Neural crest cell (in vitro differentiated cells): ENCODE measurements at regions not wholly inside any gene's neighbourhood (a gene's known extent, or its start where the extent isn't known, plus 50 kb on each side); places are given as distances from the start of the nearest gene placed in this dataset.

Source experiments
- DNase-seq: peaks from one replicate; pipeline ENCODE4 v3.0.0; 2021; ENCODE audit warnings: low read depth, mixed read lengths, low spot score
- H3K27ac Mint-ChIP-seq: one replicate; pipeline ENCODE4 v1.8.0; 2021; ENCODE audit warnings: mild to moderate bottlenecking, mixed read lengths; ENCODE audit not compliant: unreplicated experiment
- H3K27me3 Mint-ChIP-seq: 2 replicates; pipeline ENCODE4 v1.8.0; 2021; ENCODE audit warnings: low read depth, mild to moderate bottlenecking, mixed read lengths
- H3K36me3 Mint-ChIP-seq: 2 replicates; pipeline ENCODE4 v1.8.0; 2021; ENCODE audit warnings: low read depth, mild to moderate bottlenecking, mixed read lengths
- H3K4me1 Mint-ChIP-seq: 2 replicates; pipeline ENCODE4 v1.8.0; 2021; ENCODE audit warnings: mixed read lengths
- H3K4me3 Mint-ChIP-seq: one replicate; pipeline ENCODE4 v1.8.0; 2021; ENCODE audit warnings: mild to moderate bottlenecking, mixed read lengths
- H3K9me3 Mint-ChIP-seq: 2 replicates; pipeline ENCODE4 v1.8.0; 2021; ENCODE audit warnings: mixed read lengths
- TF ChIP-seq, protein P1 (sequence below): fragments of 200-600 bp; sonication (generic); conservative IDR thresholded peaks from 2 replicates; pipeline ENCODE4 v1.5.0; 2021; ENCODE audit warnings: antibody characterized with exemption, mild to moderate bottlenecking

DNA sequence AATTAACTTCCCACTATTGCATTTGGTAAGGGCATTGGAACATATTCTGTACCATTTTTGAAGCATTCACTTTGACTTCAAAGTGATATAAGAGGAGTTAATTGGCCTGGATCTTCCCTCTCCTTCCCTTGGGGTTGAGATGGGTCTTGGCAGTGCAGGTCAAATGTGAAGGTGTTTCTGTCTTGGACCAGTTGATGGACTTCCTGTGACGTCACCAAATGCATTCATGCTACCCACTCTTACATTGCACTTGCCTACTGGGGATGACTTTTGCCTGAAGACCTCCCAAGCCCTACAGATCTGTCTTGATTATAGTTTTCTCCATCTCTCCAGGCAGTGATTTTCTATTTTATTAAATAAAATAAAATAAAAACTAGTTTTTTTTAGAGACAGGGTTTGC is 221.5 kb downstream of the BUB3 start:
- Mint-ChIP-seq H3K36me3 (no peaks in the 10 kb centered on the region), H3K4me1 (peaks cover 5% of the 10 kb centered on the region), H3K4me3 (no peak overlapping the region), H3K27me3 (no peaks in the 10 kb centered on the region), H3K9me3 (peaks cover 10% of the 10 kb centered on the region), H3K27ac (no peak overlapping the region)
- TF ChIP-seq, protein P1, sequence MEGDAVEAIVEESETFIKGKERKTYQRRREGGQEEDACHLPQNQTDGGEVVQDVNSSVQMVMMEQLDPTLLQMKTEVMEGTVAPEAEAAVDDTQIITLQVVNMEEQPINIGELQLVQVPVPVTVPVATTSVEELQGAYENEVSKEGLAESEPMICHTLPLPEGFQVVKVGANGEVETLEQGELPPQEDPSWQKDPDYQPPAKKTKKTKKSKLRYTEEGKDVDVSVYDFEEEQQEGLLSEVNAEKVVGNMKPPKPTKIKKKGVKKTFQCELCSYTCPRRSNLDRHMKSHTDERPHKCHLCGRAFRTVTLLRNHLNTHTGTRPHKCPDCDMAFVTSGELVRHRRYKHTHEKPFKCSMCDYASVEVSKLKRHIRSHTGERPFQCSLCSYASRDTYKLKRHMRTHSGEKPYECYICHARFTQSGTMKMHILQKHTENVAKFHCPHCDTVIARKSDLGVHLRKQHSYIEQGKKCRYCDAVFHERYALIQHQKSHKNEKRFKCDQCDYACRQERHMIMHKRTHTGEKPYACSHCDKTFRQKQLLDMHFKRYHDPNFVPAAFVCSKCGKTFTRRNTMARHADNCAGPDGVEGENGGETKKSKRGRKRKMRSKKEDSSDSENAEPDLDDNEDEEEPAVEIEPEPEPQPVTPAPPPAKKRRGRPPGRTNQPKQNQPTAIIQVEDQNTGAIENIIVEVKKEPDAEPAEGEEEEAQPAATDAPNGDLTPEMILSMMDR: no peak
- DNase-seq: no peak

DNA sequence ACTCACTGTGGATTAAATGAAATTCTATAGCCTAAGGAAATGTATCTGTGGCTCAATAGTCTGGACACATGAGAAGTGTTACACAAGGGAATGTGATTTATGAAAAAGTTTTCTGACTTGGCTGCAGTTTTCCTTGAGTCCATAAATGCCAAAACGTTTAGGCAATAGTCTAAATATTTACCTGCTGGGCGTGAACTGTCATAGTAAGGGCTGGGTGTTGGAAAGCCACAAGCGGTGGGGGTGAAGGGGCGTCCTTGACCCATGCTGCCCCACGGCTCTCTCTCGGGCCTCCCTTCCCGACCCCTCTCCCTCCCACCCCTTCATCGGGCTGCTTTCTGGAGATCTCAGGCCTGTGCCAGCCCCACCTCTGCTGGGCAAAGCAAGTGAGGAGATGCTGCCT is 223.7 kb downstream of the BUB3 start:
- no peak overlapping the region for H3K4me3 Mint-ChIP-seq
- TF ChIP-seq, protein P1: no peak
- peaks cover 2% of the 10 kb centered on the region for H3K9me3 Mint-ChIP-seq
- H3K36me3 Mint-ChIP-seq: peaks cover 4% of the 10 kb centered on the region
- H3K27me3 Mint-ChIP-seq: no peaks in the 10 kb centered on the region
- no peak for DNase-seq
- no peak overlapping the region for H3K27ac Mint-ChIP-seq
- peaks cover 21% of the 10 kb centered on the region for H3K4me1 Mint-ChIP-seq

DNA sequence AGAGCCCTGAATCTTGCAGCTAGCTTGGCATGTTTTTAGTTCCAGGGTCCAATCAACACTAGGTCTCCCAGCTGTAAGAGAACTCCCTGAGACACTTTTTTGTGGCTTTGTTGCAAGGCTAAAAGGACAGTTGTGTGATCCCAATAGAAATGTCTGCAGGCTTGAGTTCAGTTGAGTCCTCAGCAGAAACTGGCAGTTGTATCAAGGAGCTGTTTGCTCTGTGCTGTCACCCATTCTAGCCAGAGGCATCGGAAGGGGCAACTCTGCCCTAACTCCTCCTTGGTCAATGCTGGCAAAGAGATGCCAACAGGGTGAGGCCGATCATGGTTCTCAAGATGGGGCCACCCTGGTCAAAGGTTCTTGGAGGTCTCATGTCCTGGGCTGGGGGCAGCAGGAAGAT is 224.1 kb downstream of the BUB3 start:
- peaks cover 7% of the 10 kb centered on the region for H3K36me3 Mint-ChIP-seq
- H3K27me3 Mint-ChIP-seq: no peaks in the 10 kb centered on the region
- peaks cover 2% of the 10 kb centered on the region for H3K9me3 Mint-ChIP-seq
- TF ChIP-seq, protein P1: no peak
- no peak for DNase-seq
- peaks cover 23% of the 10 kb centered on the region for H3K4me1 Mint-ChIP-seq
- H3K4me3 Mint-ChIP-seq: no peak overlapping the region
- H3K27ac Mint-ChIP-seq: no peak overlapping the region

DNA sequence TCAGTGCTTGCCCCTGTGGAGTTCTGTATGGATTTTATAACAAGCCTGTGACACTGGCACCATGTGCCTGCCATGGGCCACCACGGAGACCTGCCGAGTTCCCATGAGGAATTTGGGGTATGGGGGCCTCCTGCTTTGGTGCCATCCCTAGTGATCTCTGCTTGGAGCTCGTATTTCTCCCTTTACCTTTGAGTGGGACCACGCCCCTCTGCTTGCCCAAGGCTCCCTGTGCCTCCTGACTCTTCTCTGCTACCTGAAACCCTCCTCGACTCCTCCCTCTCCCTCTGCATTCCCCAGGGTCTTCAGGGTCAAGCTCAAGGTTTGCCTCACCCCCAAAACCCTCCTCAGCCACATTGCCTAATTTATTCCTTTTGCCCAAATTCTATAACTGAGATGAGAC is 225.0 kb downstream of the BUB3 start:
- DNase-seq: no peak

DNA sequence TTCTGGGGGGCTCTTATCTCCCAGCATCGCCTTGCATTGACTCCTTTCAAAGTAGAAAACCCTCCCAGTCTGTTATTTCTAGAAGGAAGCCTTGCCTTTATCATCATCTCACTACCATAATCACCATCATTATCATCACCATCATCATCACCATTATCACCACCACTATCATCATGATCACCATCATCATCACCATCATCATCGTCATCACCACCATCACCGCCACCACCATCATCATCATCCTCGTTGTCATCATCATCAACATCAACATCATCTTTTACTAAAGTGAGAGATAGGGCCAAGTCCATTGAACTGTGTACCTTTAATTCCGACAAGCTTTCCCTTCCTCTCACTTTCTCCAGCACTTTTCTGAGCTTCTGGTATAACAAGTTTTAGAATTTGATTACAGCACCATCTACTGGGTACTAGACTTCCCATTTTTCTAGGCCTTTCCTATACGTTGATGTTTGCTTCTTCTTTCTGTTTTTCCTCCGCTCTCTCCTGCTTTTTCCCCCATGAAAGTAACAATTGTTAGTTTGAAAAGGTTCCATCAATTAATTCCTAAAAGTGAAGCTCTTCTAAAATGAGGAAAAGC is 226.4 kb downstream of the BUB3 start:
- TF ChIP-seq, protein P1: peak; percentile 61
- no peak overlapping the region for H3K4me3 Mint-ChIP-seq
- H3K36me3 Mint-ChIP-seq: peaks cover 7% of the 10 kb centered on the region
- H3K4me1 Mint-ChIP-seq: peaks cover 23% of the 10 kb centered on the region
- H3K9me3 Mint-ChIP-seq: peaks cover 2% of the 10 kb centered on the region
- no peak for DNase-seq
- no peak overlapping the region for H3K27ac Mint-ChIP-seq
- H3K27me3 Mint-ChIP-seq: no peaks in the 10 kb centered on the region

More for the DNA sequence above, 225.0 kb downstream of the BUB3 start:
- Mint-ChIP-seq H3K27me3 (no peaks in the 10 kb centered on the region), H3K36me3 (peaks cover 7% of the 10 kb centered on the region), H3K4me1 (peaks cover 23% of the 10 kb centered on the region), H3K4me3 (no peak overlapping the region), H3K9me3 (peaks cover 2% of the 10 kb centered on the region), H3K27ac (no peak overlapping the region)
- TF ChIP-seq, protein P1: no peak
